ENCODE measurements at regions not wholly inside any gene's neighbourhood (a gene's known extent, or its start where the extent isn't known, plus 50 kb on each side); places are given as distances from the start of the nearest gene placed in this dataset.
A peak's percentile ranks its signal among the peaks of the same experiment; 100 is the strongest.

- no peak overlapping the region for H3K4me3 ChIP-seq
- peaks cover 0 to 5% of the 10 kb centered on the region in 2 donors for H3K9me3 ChIP-seq
- H3K27ac ChIP-seq, result no peak overlapping the region
- intact Hi-C loops (cut with DNase I), result no loop called here
- no peaks in the 10 kb centered on the region for H3K4me1 ChIP-seq
- no peaks in the 10 kb centered on the region for H3K27me3 ChIP-seq
- no peak for TF ChIP-seq CTCF (IDR thresholded peaks at IDR 0.05)
- no peaks in the 10 kb centered on the region for H3K36me3 ChIP-seq
- no peak for DNase-seq (ENCODE audit: low spot score in 2 of 2)
Observed at GRCh38 chr6:156434795-156435190, 342.4 kb upstream of the ARID1B start.

GRCh38 chr6:156434049-156434794, 343.0 kb upstream of the ARID1B start:
- Histone ChIP-seq H3K4me1 (no peaks in the 10 kb centered on the region), H3K27me3 (no peaks in the 10 kb centered on the region), H3K9me3 (peaks cover 0 to 5% of the 10 kb centered on the region in 2 donors), H3K36me3 (no peaks in the 10 kb centered on the region), H3K27ac (no peak overlapping the region), H3K4me3 (no peak overlapping the region)
- no peak for DNase-seq (ENCODE audit: low spot score in 2 of 2)
- intact Hi-C loops (cut with DNase I), result no loop called here
- no peak for TF ChIP-seq CTCF (IDR thresholded peaks at IDR 0.05)

DNA sequence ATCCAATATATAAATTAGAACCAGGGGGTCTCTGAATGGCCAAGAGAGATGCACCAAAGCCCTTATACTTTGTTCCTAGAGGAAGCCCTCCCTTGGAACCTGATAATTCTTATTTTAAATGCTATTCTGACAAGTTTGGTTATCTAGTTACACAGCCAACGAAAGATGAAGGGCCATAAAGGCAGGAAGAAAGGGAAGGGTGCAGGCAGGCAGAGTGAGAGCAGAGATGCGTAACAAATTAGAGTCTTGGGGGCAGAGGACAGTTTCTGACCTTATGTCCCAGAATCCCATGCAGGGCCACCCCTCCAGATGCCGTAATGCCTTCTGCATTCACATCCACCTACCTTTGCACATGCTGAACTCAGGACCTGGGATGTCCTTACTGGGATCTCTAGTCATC, 344.6 kb upstream of the ARID1B start:
- Histone ChIP-seq H3K27me3 (no peaks in the 10 kb centered on the region), H3K4me3 (no peak overlapping the region), H3K36me3 (no peaks in the 10 kb centered on the region), H3K27ac (no peak overlapping the region), H3K4me1 (no peaks in the 10 kb centered on the region), H3K9me3 (peaks cover 0 to 5% of the 10 kb centered on the region in 2 donors)
- intact Hi-C loops (cut with DNase I), result no loop called here
- TF ChIP-seq CTCF (IDR thresholded peaks at IDR 0.05), result no peak
- no peak for DNase-seq (ENCODE audit: low spot score in 2 of 2)

DNA sequence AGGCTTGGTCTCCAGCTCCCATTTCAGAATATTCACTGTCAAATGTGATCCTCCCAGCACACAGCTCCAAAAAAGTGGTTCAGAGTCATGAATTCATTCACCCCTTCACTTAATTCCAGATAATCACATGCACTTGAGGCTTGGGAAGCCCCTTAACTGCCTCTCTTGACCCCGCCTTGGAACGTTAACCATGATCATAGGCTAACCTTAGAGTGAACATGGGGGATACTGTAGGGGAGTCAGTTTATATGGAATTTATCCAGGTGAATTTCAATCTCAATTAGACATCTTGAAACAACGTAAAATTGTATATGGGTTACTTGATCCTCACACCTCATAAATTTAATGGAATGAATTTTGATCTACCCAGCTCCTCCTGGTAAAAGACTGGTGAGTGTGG, 346.8 kb upstream of the ARID1B start:
- DNase-seq (ENCODE audit: low spot score in 2 of 2), result no peak
- Histone ChIP-seq H3K27ac (no peak overlapping the region), H3K9me3 (peaks cover 0 to 5% of the 10 kb centered on the region in 2 donors), H3K4me3 (no peak overlapping the region), H3K36me3 (no peaks in the 10 kb centered on the region), H3K4me1 (no peaks in the 10 kb centered on the region), H3K27me3 (no peaks in the 10 kb centered on the region)
- intact Hi-C loops (cut with DNase I), result no loop called here
- TF ChIP-seq CTCF (IDR thresholded peaks at IDR 0.05), result no peak

DNA sequence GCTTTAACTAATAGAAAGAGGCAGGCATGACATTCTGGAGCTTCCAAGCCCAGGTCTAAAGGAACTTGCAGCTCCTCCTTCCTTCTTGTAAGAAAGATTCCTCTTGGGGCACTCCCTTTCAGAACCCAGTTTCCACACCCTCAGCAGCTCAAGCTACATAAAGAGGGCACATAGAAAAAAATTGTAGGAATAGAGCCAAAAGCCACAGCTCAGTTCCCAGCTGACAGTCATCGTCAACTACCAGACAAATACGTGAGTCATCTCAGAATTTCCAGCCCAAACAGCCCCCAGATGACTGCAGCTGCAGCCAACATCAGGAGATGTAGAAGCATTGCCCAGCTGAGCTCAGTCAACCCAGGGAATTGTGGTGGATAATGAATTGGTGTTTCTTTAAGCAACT, 349.8 kb upstream of the ARID1B start:
- intact Hi-C loops (cut with DNase I), result loop anchor here (10.0 kb wide), 1 partner anchor 347 kb away; the partner anchor contains the start of gene ARID1B

More for the DNA sequence above, 349.8 kb upstream of the ARID1B start:
- no peak for TF ChIP-seq CTCF (IDR thresholded peaks at IDR 0.05)
- DNase-seq (ENCODE audit: low spot score in 2 of 2), result peak; percentile 51 to 84
- H3K36me3 ChIP-seq, result no peaks in the 10 kb centered on the region
- H3K4me3 ChIP-seq, result no peak overlapping the region
- no peaks in the 10 kb centered on the region for H3K27me3 ChIP-seq
- H3K4me1 ChIP-seq, result no peaks in the 10 kb centered on the region
- peak overlapping the region; percentile 31 to 60 for H3K27ac ChIP-seq
- H3K9me3 ChIP-seq, result no peaks in the 10 kb centered on the region

All from ascending aorta (tissue), 2 donors.